ENCODE measurements at regions not wholly inside any gene's neighbourhood (a gene's known extent, or its start where the extent isn't known, plus 50 kb on each side); places are given as distances from the start of the nearest gene placed in this dataset.

DNA sequence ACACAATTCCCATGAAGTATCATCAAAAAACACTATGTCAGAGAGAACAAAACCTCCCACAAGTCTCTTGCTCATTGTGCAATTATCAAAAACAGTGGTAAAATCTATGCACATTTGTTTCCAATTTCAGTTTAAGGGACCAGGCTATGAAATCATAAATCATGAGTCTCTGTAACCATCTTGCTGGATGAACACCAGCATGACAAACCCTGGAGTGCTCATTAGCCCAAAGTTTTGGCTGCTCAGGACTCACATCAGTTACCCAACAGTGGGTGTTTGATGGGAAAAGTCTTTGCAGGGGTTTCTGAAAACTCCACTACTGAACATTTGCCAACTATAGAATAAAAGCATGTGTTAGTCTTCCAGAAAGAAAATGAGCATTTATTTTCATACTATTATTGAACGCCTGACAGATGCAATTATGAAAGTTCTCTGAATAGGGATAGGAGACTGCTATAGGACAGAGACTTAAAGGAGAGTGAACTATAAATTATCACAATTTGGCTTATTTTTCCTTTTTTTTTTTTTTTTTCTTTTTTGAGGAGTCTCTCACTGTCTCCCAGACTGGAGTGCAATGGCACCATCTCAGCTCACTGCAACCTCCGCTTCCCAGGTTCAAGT, 240.8 kb upstream of the KCNMB2 start:
- TF ChIP-seq, protein P1, sequence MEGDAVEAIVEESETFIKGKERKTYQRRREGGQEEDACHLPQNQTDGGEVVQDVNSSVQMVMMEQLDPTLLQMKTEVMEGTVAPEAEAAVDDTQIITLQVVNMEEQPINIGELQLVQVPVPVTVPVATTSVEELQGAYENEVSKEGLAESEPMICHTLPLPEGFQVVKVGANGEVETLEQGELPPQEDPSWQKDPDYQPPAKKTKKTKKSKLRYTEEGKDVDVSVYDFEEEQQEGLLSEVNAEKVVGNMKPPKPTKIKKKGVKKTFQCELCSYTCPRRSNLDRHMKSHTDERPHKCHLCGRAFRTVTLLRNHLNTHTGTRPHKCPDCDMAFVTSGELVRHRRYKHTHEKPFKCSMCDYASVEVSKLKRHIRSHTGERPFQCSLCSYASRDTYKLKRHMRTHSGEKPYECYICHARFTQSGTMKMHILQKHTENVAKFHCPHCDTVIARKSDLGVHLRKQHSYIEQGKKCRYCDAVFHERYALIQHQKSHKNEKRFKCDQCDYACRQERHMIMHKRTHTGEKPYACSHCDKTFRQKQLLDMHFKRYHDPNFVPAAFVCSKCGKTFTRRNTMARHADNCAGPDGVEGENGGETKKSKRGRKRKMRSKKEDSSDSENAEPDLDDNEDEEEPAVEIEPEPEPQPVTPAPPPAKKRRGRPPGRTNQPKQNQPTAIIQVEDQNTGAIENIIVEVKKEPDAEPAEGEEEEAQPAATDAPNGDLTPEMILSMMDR (conservative IDR thresholded peaks at IDR 0.05), result no peak
- no peak for TF ChIP-seq ZFX (IDR thresholded peaks at IDR 0.05)

All from C4-2B (cell line).